ENCODE measurements at regions not wholly inside any gene's neighbourhood (a gene's known extent, or its start where the extent isn't known, plus 50 kb on each side); places are given as distances from the start of the nearest gene placed in this dataset.

DNA sequence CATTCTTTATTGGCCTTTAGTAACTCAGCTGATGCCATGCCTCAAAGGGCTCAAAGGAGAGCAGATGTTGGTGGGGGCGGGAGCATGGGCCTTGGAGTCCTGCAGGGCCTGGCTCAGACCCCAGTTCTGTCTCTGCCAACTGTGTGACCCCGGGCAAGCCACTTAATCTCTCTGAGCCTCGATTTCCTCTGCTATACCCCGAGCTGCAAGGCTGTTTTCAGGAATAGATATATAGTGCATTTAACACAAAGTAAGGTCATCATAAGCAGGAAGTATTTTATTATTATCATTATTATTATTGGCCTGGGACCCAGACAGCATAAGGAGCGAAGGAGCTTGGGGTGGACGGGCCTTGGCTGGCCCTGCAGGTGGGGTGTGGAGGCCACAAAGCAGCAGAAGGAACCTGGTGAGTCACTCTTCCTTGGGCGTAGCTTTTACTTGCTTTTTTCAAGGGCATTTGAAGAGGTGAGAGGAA is 162.7 kb downstream of the INHBB start (continued):
- no peak for TF ChIP-seq CHD7 (IDR thresholded peaks at IDR 0.05; ENCODE audit: insufficient replicate concordance, low read length)
- no peak for TF ChIP-seq RBBP5 (IDR thresholded peaks at IDR 0.05; ENCODE audit: borderline replicate concordance, low read depth, low read length)
- TF ChIP-seq FOSL1 (IDR thresholded peaks at IDR 0.05; ENCODE audit: insufficient read depth, low read depth, low read length) = no peak
- TF ChIP-seq RFX5 (IDR thresholded peaks at IDR 0.05; ENCODE audit: borderline replicate concordance, low read depth, low read length) = no peak
- no peak for TF ChIP-seq BACH1 (IDR thresholded peaks at IDR 0.05; ENCODE audit: low read length)
- TF ChIP-seq HDAC2 (IDR thresholded peaks at IDR 0.05; ENCODE audit: borderline replicate concordance in 1 of 2, low read depth in 2 of 2, low read length in 2 of 2) = no peak
- TF ChIP-seq CBX8 (IDR thresholded peaks at IDR 0.05; ENCODE audit: borderline replicate concordance, low read depth, low read length) = no peak
- TF ChIP-seq CREB1 (IDR thresholded peaks at IDR 0.05) = no peak
- no peak for TF ChIP-seq SP4 (IDR thresholded peaks at IDR 0.05; ENCODE audit: low read length)
